ENCODE measurements at regions not wholly inside any gene's neighbourhood (a gene's known extent, or its start where the extent isn't known, plus 50 kb on each side); places are given as distances from the start of the nearest gene placed in this dataset.

GRCh38 chr7:15041226-15041625 lies 138.7 kb upstream of the DGKB start:
- no peaks in the 10 kb centered on the region for H3K36me3 ChIP-seq (replicated peaks in 1 of 2; ENCODE audit: control insufficient read depth in 1 of 2, insufficient read depth in 2 of 2, low read length in 2 of 2)
- Mint-ChIP-seq H3K9me3 (peaks cover 0 to 9% (median under 1%) of the 10 kb centered on the region in 7 donors), H3K36me3 (no peaks in the 10 kb centered on the region), H3K4me1 (no peaks in the 10 kb centered on the region), H3K27ac (no peak overlapping the region), H3K27me3 (ENCODE audit: low read depth in 3 of 3) (no peaks in the 10 kb centered on the region), H3K4me3 (no peak overlapping the region)
- no peak overlapping the region for H3K27ac ChIP-seq (ENCODE audit: low read depth in 1 of 2, low read length in 2 of 2)
- TF ChIP-seq CTCF (IDR thresholded peaks at IDR 0.05) = no peak
- intact Hi-C loops (cut with micrococcal nuclease) = no loop called here
- H3K27me3 ChIP-seq (ENCODE audit: control insufficient read depth in 2 of 2, insufficient read depth in 2 of 2, low read length in 2 of 2) = no peaks in the 10 kb centered on the region
- H3K4me1 ChIP-seq (ENCODE audit: control insufficient read depth in 1 of 2, insufficient read depth in 2 of 2, low read length in 2 of 2) = no peaks in the 10 kb centered on the region
- no peak overlapping the region for H3K9ac ChIP-seq (ENCODE audit: insufficient read depth, low read length, poor library complexity, severe bottlenecking)
- H4K20me1 ChIP-seq (ENCODE audit: insufficient read depth, low read length) = no peaks in the 10 kb centered on the region
- no peaks in the 10 kb centered on the region for H3K79me2 ChIP-seq (ENCODE audit: insufficient read depth, low read length)
- WGBS (ENCODE audit: insufficient coverage) = no CpG with 5 or more reads among the region's 5 CpGs
- H3K4me3 ChIP-seq (replicated peaks in 1 of 3; ENCODE audit: low read depth in 2 of 3, low read length in 3 of 3) = no peak overlapping the region
- DNase-seq = no peak
- no peak overlapping the region for H2AFZ ChIP-seq (ENCODE audit: insufficient read depth, low read depth, low read length, poor library complexity, severe bottlenecking)
- peaks cover 3 to 4% of the 10 kb centered on the region in 2 donors for H3K9me3 ChIP-seq (replicated peaks in 1 of 2; ENCODE audit: control insufficient read depth in 1 of 2, insufficient read depth in 1 of 2, low read length in 2 of 2)
- H3K4me2 ChIP-seq (replicated peaks; ENCODE audit: extremely low read depth, low read length, poor library complexity, severe bottlenecking) = no peak overlapping the region

- Histone ChIP-seq H3K4me1 (ENCODE audit: control insufficient read depth in 1 of 2, insufficient read depth in 2 of 2, low read length in 2 of 2) (no peaks in the 10 kb centered on the region), H3K4me3 (replicated peaks in 1 of 3; ENCODE audit: low read depth in 2 of 3, low read length in 3 of 3) (no peak overlapping the region), H3K27ac (ENCODE audit: low read depth in 1 of 2, low read length in 2 of 2) (no peak overlapping the region), H2AFZ (ENCODE audit: insufficient read depth, low read depth, low read length, poor library complexity, severe bottlenecking) (no peak overlapping the region), H3K27me3 (ENCODE audit: control insufficient read depth in 2 of 2, insufficient read depth in 2 of 2, low read length in 2 of 2) (no peaks in the 10 kb centered on the region), H3K9ac (ENCODE audit: insufficient read depth, low read length, poor library complexity, severe bottlenecking) (no peak overlapping the region), H3K9me3 (replicated peaks in 1 of 2; ENCODE audit: control insufficient read depth in 1 of 2, insufficient read depth in 1 of 2, low read length in 2 of 2) (no peaks in the 10 kb centered on the region), H4K20me1 (ENCODE audit: insufficient read depth, low read length) (no peaks in the 10 kb centered on the region), H3K79me2 (ENCODE audit: insufficient read depth, low read length) (no peaks in the 10 kb centered on the region), H3K4me2 (replicated peaks; ENCODE audit: extremely low read depth, low read length, poor library complexity, severe bottlenecking) (no peak overlapping the region), H3K36me3 (replicated peaks in 1 of 2; ENCODE audit: control insufficient read depth in 1 of 2, insufficient read depth in 2 of 2, low read length in 2 of 2) (no peaks in the 10 kb centered on the region)
- Mint-ChIP-seq H3K27ac (no peak overlapping the region), H3K9me3 (peaks cover 0 to 8% (median 0%) of the 10 kb centered on the region in 7 donors), H3K4me3 (no peak overlapping the region), H3K36me3 (no peaks in the 10 kb centered on the region), H3K4me1 (no peaks in the 10 kb centered on the region), H3K27me3 (ENCODE audit: low read depth in 3 of 3) (no peaks in the 10 kb centered on the region)
- TF ChIP-seq CTCF (IDR thresholded peaks at IDR 0.05) = no peak
- WGBS (ENCODE audit: insufficient coverage) = no CpG with 5 or more reads among the region's 2 CpGs
- DNase-seq = no peak
- intact Hi-C loops (cut with micrococcal nuclease) = no loop called here
Observed at GRCh38 chr7:15035814-15036213, 133.3 kb upstream of the DGKB start.

All from CD14-positive monocyte (primary cell).